OCI-LY7 (cell line): ENCODE measurements at regions not wholly inside any gene's neighbourhood (a gene's known extent, or its start where the extent isn't known, plus 50 kb on each side); places are given as distances from the start of the nearest gene placed in this dataset.

ENCODE experiments used
- EZH2phosphoT487 ChIP-seq: fragments of 200-600 bp; sonication (generic); IDR thresholded peaks from 2 replicates; pipeline ENCODE4 v1.6.1; 2018; ENCODE audit warnings: low read depth, borderline replicate concordance, mild to moderate bottlenecking, mixed run types, antibody characterized with exemption, low read length, moderate library complexity, mixed read lengths
- TF ChIP-seq, protein P1 (sequence below): fragments of 200-600 bp; sonication (generic); conservative IDR thresholded peaks from 2 replicates; pipeline ENCODE4 v1.5.1; 2014; ENCODE audit warnings: mild to moderate bottlenecking, antibody characterized with exemption, low read length, moderate library complexity, mixed read lengths

DNA sequence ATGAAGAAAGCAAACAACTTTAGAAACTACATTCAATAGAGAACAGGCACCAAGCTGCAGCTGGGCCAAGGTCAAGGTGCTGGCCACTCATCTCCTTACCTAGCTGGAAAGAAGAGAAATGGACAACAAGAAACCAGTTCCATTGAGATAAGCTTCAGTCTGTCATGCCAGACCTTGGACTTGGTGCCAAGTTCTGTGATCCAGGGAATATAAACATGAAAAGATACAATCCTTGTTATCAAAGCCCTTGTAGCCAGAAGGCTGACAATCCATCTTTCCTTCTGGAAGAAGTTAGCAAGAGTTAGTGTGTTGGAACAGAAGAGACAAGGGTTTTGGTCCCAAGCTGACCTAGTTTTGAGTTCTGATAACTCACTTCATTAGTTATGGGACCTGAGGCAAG is 227.5 kb downstream of the ACTL7B start:
- TF ChIP-seq, protein P1, sequence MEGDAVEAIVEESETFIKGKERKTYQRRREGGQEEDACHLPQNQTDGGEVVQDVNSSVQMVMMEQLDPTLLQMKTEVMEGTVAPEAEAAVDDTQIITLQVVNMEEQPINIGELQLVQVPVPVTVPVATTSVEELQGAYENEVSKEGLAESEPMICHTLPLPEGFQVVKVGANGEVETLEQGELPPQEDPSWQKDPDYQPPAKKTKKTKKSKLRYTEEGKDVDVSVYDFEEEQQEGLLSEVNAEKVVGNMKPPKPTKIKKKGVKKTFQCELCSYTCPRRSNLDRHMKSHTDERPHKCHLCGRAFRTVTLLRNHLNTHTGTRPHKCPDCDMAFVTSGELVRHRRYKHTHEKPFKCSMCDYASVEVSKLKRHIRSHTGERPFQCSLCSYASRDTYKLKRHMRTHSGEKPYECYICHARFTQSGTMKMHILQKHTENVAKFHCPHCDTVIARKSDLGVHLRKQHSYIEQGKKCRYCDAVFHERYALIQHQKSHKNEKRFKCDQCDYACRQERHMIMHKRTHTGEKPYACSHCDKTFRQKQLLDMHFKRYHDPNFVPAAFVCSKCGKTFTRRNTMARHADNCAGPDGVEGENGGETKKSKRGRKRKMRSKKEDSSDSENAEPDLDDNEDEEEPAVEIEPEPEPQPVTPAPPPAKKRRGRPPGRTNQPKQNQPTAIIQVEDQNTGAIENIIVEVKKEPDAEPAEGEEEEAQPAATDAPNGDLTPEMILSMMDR, result no peak
- no peak for TF ChIP-seq EZH2phosphoT487
